Panc1 (cell line): ENCODE measurements at regions not wholly inside any gene's neighbourhood (a gene's known extent, or its start where the extent isn't known, plus 50 kb on each side); places are given as distances from the start of the nearest gene placed in this dataset.

Experiments
- ATAC-seq: fragments of 200-7000 bp; cut with Tn5 transposase; 2 replicates; pipeline ENCODE4 v1.9.1; 2020; ENCODE audit warnings: mild to moderate bottlenecking, moderate library complexity
- BruUV-seq: library from RNA; stranded (reverse); fragments of 400-500 nt; replicated peaks from 2 replicates; lab custom pipeline; 2021; lab: Mats Ljungman, UMichigan
- CTCF ChIA-PET: fragments of 300-600 bp; sonication (Branson Sonifier 250); formaldehyde crosslinking; loops from one replicate; lab custom pipeline; 2022; ENCODE audit warnings: antibody characterized with exemption; lab: Charles Lee
- POLR2A ChIA-PET: fragments of 300-600 bp; sonication (Branson Sonifier 250); formaldehyde crosslinking; loops from one replicate; lab custom pipeline; 2022; ENCODE audit warnings: antibody characterized with exemption; lab: Charles Lee
- DNase-seq: peaks from one replicate; pipeline ENCODE4 v3.0.0-alpha.2; 2010; ENCODE audit warnings: low read depth, low spot score
- H3K27ac ChIP-seq: 2 replicates; pipeline ENCODE4 v1.5.1; 2011; ENCODE audit warnings: mild to moderate bottlenecking, low read length, inconsistent platforms
- H3K27me3 ChIP-seq: fragments of 200-500 bp; sonication (Bioruptor generic); 2 replicates; pipeline ENCODE4 v1.6.0; 2014; ENCODE audit warnings: low read length, inconsistent platforms; ENCODE audit not compliant: control insufficient read depth, insufficient read depth
- H3K36me3 ChIP-seq: fragments of 200-500 bp; sonication (Bioruptor generic); 2 replicates; pipeline ENCODE4 v1.5.1; 2014; ENCODE audit warnings: inconsistent platforms, mild to moderate bottlenecking, low read length, moderate library complexity; ENCODE audit not compliant: control insufficient read depth, insufficient read depth
- H3K4me1 ChIP-seq: 2 replicates; pipeline ENCODE4 v1.5.1; 2011; ENCODE audit warnings: inconsistent platforms, mild to moderate bottlenecking, low read length, moderate library complexity; ENCODE audit not compliant: control insufficient read depth, insufficient read depth
- H3K4me3 ChIP-seq, 2 experiments: 2 replicates each; pipeline ENCODE4 v1.5.1; 2011 to 2012; ENCODE audit warnings: low read depth in 2 of 2, low read length in 2 of 2, mild to moderate bottlenecking in 2 of 2, inconsistent platforms in 1 of 2, moderate library complexity in 1 of 2
- H3K9me3 ChIP-seq: fragments of 200-500 bp; sonication (Bioruptor generic); 2 replicates; pipeline ENCODE4 v1.5.1; 2014; ENCODE audit warnings: low read depth, mild to moderate bottlenecking, inconsistent platforms, low read length, moderate library complexity; ENCODE audit not compliant: control insufficient read depth, insufficient read depth
- CTCF ChIP-seq: fragments of 450-650 bp; IDR thresholded peaks from 2 replicates; pipeline ENCODE4 v1.5.1; 2017; ENCODE audit warnings: mild to moderate bottlenecking
- POLR2AphosphoS5 ChIP-seq: IDR thresholded peaks from 2 replicates; pipeline ENCODE4 v1.6.1; 2012; ENCODE audit warnings: mild to moderate bottlenecking, low read depth, low read length, moderate library complexity
- REST ChIP-seq, 2 experiments: IDR thresholded peaks; 2 replicates each; pipeline ENCODE4 v1.6.1; 2011 to 2012; ENCODE audit warnings: low read depth in 2 of 2, control low read depth in 1 of 2, low read length in 1 of 2, mild to moderate bottlenecking in 1 of 2, moderate library complexity in 1 of 2; ENCODE audit not compliant: insufficient read depth in 1 of 2
- SIN3A ChIP-seq: IDR thresholded peaks from 2 replicates; pipeline ENCODE4 v1.6.1; 2012; ENCODE audit warnings: low read depth, mild to moderate bottlenecking, low read length, moderate library complexity, borderline replicate concordance; ENCODE audit not compliant: insufficient read depth
- TCF7L2 ChIP-seq: IDR thresholded peaks from 2 replicates; pipeline ENCODE4 v1.6.1; 2011; ENCODE audit warnings: mild to moderate bottlenecking, low read depth, low read length, inconsistent platforms
- in situ Hi-C: cut with HindIII; loops from 2 replicates; pipeline ENCODE4 v1.10.0; 2016; ENCODE audit warnings: low sequenced_read_pairs, low pct_unique_long_range_greater_than_20kb
- intact Hi-C: fragments of 100-400 bp; cut with micrococcal nuclease; formaldehyde crosslinking; loops from one replicate; pipeline ENCODE4 v1.10.0; 2022; ENCODE audit not compliant: unreplicated experiment

GRCh38 chr16:11410376-11411058 is 65.3 kb downstream of the RMI2 start:
- in situ Hi-C loops (no loop called here), intact Hi-C loops (no loop called here)
- no peaks in the 10 kb centered on the region for H3K27me3 ChIP-seq
- no peak overlapping the region for H3K4me3 ChIP-seq
- H3K4me1 ChIP-seq: no peaks in the 10 kb centered on the region
- TF ChIP-seq REST (IDR thresholded peaks at IDR 0.05; ENCODE audit: insufficient read depth in 1 of 2, low read depth in 2 of 2, low read length in 1 of 2): no peak
- no peak for TF ChIP-seq POLR2AphosphoS5
- POLR2A ChIA-PET: no interaction called here
- CTCF ChIA-PET: interaction anchor here (0.7 kb wide), 1 partner anchor 121 kb away, joined by 3 read pairs; no protein-coding TSS in a partner anchor
- ATAC-seq: no peak
- no TSS peak for BruUV-seq
- no peaks in the 10 kb centered on the region for H3K9me3 ChIP-seq
- no peak for DNase-seq
- H3K27ac ChIP-seq: no peak overlapping the region
- no peaks in the 10 kb centered on the region for H3K36me3 ChIP-seq

GRCh38 chr16:11411059-11411550 is 65.8 kb downstream of the RMI2 start:
- no peak overlapping the region for H3K27ac ChIP-seq
- H3K36me3 ChIP-seq: no peaks in the 10 kb centered on the region
- BruUV-seq: no TSS peak
- no peaks in the 10 kb centered on the region for H3K27me3 ChIP-seq
- TF ChIP-seq CTCF (no peak), SIN3A (no peak), POLR2AphosphoS5 (no peak), TCF7L2 (no peak), REST (IDR thresholded peaks at IDR 0.05; ENCODE audit: insufficient read depth in 1 of 2, low read depth in 2 of 2, low read length in 1 of 2) (no peak)
- intact Hi-C loops (no loop called here), in situ Hi-C loops (no loop called here)
- DNase-seq (no peak), ATAC-seq (no peak)
- ChIA-PET CTCF (no interaction called here), POLR2A (interaction anchor here (0.7 kb wide), 1 partner anchor 196 kb away, joined by 3 read pairs; no protein-coding TSS in a partner anchor)
- no peak overlapping the region for H3K4me3 ChIP-seq
- no peaks in the 10 kb centered on the region for H3K4me1 ChIP-seq
- no peaks in the 10 kb centered on the region for H3K9me3 ChIP-seq
